Cardiac muscle cell (in vitro differentiated cells and primary cell): ENCODE measurements at regions not wholly inside any gene's neighbourhood (a gene's known extent, or its start where the extent isn't known, plus 50 kb on each side); places are given as distances from the start of the nearest gene placed in this dataset.
A peak's percentile ranks its signal among the peaks of the same experiment; 100 is the strongest.

ENCODE experiments used
- DNase-seq, 2 donors: peaks; one replicate each; pipeline versions ENCODE4 v3.0.0 to v3.0.0-alpha.2; 2010 to 2017; ENCODE audit warnings: low read depth in 1 of 2, low spot score in 1 of 2
- H3K27ac ChIP-seq: fragments of 200-600 bp; sonication (generic); 2 replicates; pipeline ENCODE4 v1.5.1; 2016
- H3K27me3 ChIP-seq: fragments of 200-600 bp; sonication (generic); 2 replicates; pipeline ENCODE4 v1.6.0; 2016; ENCODE audit warnings: control low read depth
- H3K36me3 ChIP-seq: fragments of 200-600 bp; sonication (generic); 2 replicates; pipeline ENCODE4 v1.5.1; 2016; ENCODE audit warnings: control low read depth
- H3K4me1 ChIP-seq: fragments of 200-600 bp; sonication (generic); 2 replicates; pipeline ENCODE4 v1.8.1; 2017; ENCODE audit warnings: low read depth, mild to moderate bottlenecking, mixed run types
- H3K4me3 ChIP-seq: fragments of 200-600 bp; sonication (generic); 2 replicates; pipeline ENCODE4 v1.5.1; 2016; ENCODE audit warnings: mild to moderate bottlenecking
- H3K9me3 ChIP-seq: fragments of 200-600 bp; sonication (generic); 2 replicates; pipeline ENCODE4 v1.5.1; 2017; ENCODE audit warnings: low read depth, mild to moderate bottlenecking, control low read depth
- CTCF ChIP-seq: IDR thresholded peaks from 2 replicates; pipeline ENCODE4 v1.5.1; 2012; ENCODE audit warnings: low read depth, mild to moderate bottlenecking, low read length

GRCh38 chr3:99575683-99576082 lies 62.7 kb upstream of the COL8A1 start:
- no peaks in the 10 kb centered on the region for H3K36me3 ChIP-seq
- H3K27me3 ChIP-seq: no peaks in the 10 kb centered on the region
- H3K27ac ChIP-seq: no peak overlapping the region
- no peak overlapping the region for H3K4me3 ChIP-seq
- H3K4me1 ChIP-seq: no peaks in the 10 kb centered on the region
- TF ChIP-seq CTCF: no peak
- no peak for DNase-seq
- no peaks in the 10 kb centered on the region for H3K9me3 ChIP-seq

- TF ChIP-seq CTCF: no peak
- Histone ChIP-seq H3K27me3 (no peaks in the 10 kb centered on the region), H3K36me3 (no peaks in the 10 kb centered on the region), H3K4me1 (no peaks in the 10 kb centered on the region), H3K27ac (no peak overlapping the region), H3K4me3 (no peak overlapping the region), H3K9me3 (no peaks in the 10 kb centered on the region)
- DNase-seq: no peak
Observed at GRCh38 chr3:99570061-99570460, 68.3 kb upstream of the COL8A1 start.

GRCh38 chr3:99568663-99569335 lies 69.6 kb upstream of the COL8A1 start:
- Histone ChIP-seq H3K4me1 (no peaks in the 10 kb centered on the region), H3K9me3 (no peaks in the 10 kb centered on the region), H3K27me3 (no peaks in the 10 kb centered on the region), H3K27ac (no peak overlapping the region), H3K36me3 (no peaks in the 10 kb centered on the region), H3K4me3 (no peak overlapping the region)
- TF ChIP-seq CTCF: no peak
- no peak for DNase-seq

GRCh38 chr3:99565331-99565730 lies 73.1 kb upstream of the COL8A1 start:
- Histone ChIP-seq H3K4me3 (no peak overlapping the region), H3K27me3 (no peaks in the 10 kb centered on the region), H3K4me1 (no peaks in the 10 kb centered on the region), H3K9me3 (no peaks in the 10 kb centered on the region), H3K36me3 (no peaks in the 10 kb centered on the region), H3K27ac (no peak overlapping the region)
- TF ChIP-seq CTCF: no peak
- no peak for DNase-seq

GRCh38 chr3:99562990-99563607 lies 75.3 kb upstream of the COL8A1 start:
- Histone ChIP-seq H3K27me3 (no peaks in the 10 kb centered on the region), H3K4me1 (no peaks in the 10 kb centered on the region), H3K36me3 (no peaks in the 10 kb centered on the region), H3K4me3 (no peak overlapping the region), H3K9me3 (no peaks in the 10 kb centered on the region), H3K27ac (no peak overlapping the region)
- DNase-seq: peak in 1 of 2 donors; percentile 14
- no peak for TF ChIP-seq CTCF
